Neural crest cell (in vitro differentiated cells): ENCODE measurements at regions not wholly inside any gene's neighbourhood (a gene's known extent, or its start where the extent isn't known, plus 50 kb on each side); places are given as distances from the start of the nearest gene placed in this dataset.

Experiments used
- DNase-seq: peaks from one replicate; pipeline ENCODE4 v3.0.0; 2021; ENCODE audit warnings: low read depth, mixed read lengths, low spot score
- H3K27ac Mint-ChIP-seq: one replicate; pipeline ENCODE4 v1.8.0; 2021; ENCODE audit warnings: mild to moderate bottlenecking, mixed read lengths; ENCODE audit not compliant: unreplicated experiment
- H3K27me3 Mint-ChIP-seq: 2 replicates; pipeline ENCODE4 v1.8.0; 2021; ENCODE audit warnings: low read depth, mild to moderate bottlenecking, mixed read lengths
- H3K36me3 Mint-ChIP-seq: 2 replicates; pipeline ENCODE4 v1.8.0; 2021; ENCODE audit warnings: low read depth, mild to moderate bottlenecking, mixed read lengths
- H3K4me1 Mint-ChIP-seq: 2 replicates; pipeline ENCODE4 v1.8.0; 2021; ENCODE audit warnings: mixed read lengths
- H3K4me3 Mint-ChIP-seq: one replicate; pipeline ENCODE4 v1.8.0; 2021; ENCODE audit warnings: mild to moderate bottlenecking, mixed read lengths
- H3K9me3 Mint-ChIP-seq: 2 replicates; pipeline ENCODE4 v1.8.0; 2021; ENCODE audit warnings: mixed read lengths
- CTCF ChIP-seq: fragments of 200-600 bp; sonication (generic); conservative IDR thresholded peaks from 2 replicates; pipeline ENCODE4 v1.5.0; 2021; ENCODE audit warnings: antibody characterized with exemption, mild to moderate bottlenecking

GRCh38 chr5:31064215-31064614, 129.3 kb upstream of the CDH6 start:
- Mint-ChIP-seq H3K27me3 (no peaks in the 10 kb centered on the region), H3K9me3 (no peaks in the 10 kb centered on the region), H3K4me1 (peaks cover 35% of the 10 kb centered on the region), H3K36me3 (no peaks in the 10 kb centered on the region), H3K4me3 (no peak overlapping the region), H3K27ac (no peak overlapping the region)
- DNase-seq: no peak
- TF ChIP-seq CTCF: no peak

GRCh38 chr5:31062902-31063580, 130.4 kb upstream of the CDH6 start:
- Mint-ChIP-seq H3K36me3 (peaks cover 4% of the 10 kb centered on the region), H3K27ac (no peak overlapping the region), H3K4me3 (no peak overlapping the region), H3K27me3 (no peaks in the 10 kb centered on the region), H3K9me3 (no peaks in the 10 kb centered on the region), H3K4me1 (peaks cover 35% of the 10 kb centered on the region)
- TF ChIP-seq CTCF: no peak
- DNase-seq: no peak

- no peak for TF ChIP-seq CTCF
- Mint-ChIP-seq H3K27ac (no peak overlapping the region), H3K4me1 (peaks cover 35% of the 10 kb centered on the region), H3K4me3 (no peak overlapping the region), H3K27me3 (no peaks in the 10 kb centered on the region), H3K36me3 (peaks cover 10% of the 10 kb centered on the region), H3K9me3 (peaks cover 6% of the 10 kb centered on the region)
- DNase-seq: no peak
These were observed 133.6 kb upstream of the CDH6 start for GRCh38 chr5:31059889-31060288.

- no peak overlapping the region for H3K4me3 Mint-ChIP-seq
- H3K9me3 Mint-ChIP-seq: peaks cover 6% of the 10 kb centered on the region
- no peaks in the 10 kb centered on the region for H3K27me3 Mint-ChIP-seq
- DNase-seq: no peak
- peaks cover 10% of the 10 kb centered on the region for H3K36me3 Mint-ChIP-seq
- no peak overlapping the region for H3K27ac Mint-ChIP-seq
- no peak for TF ChIP-seq CTCF
- peaks cover 23% of the 10 kb centered on the region for H3K4me1 Mint-ChIP-seq
These were observed 139.0 kb upstream of the CDH6 start for GRCh38 chr5:31054453-31054852.

GRCh38 chr5:31052937-31053658, 140.4 kb upstream of the CDH6 start:
- Mint-ChIP-seq H3K9me3 (peaks cover 6% of the 10 kb centered on the region), H3K27me3 (no peaks in the 10 kb centered on the region), H3K4me1 (peaks cover 25% of the 10 kb centered on the region), H3K27ac (no peak overlapping the region), H3K36me3 (peaks cover 6% of the 10 kb centered on the region), H3K4me3 (no peak overlapping the region)
- no peak for DNase-seq
- no peak for TF ChIP-seq CTCF
